Stimulated activated CD4-positive, alpha-beta T cell treated with anti-CD3 and anti-CD28 coated beads, Interleukin-1b, Interleukin-23, amount 100 ng/mL, for 24 hours (primary cell): ENCODE measurements at regions not wholly inside any gene's neighbourhood (a gene's known extent, or its start where the extent isn't known, plus 50 kb on each side); places are given as distances from the start of the nearest gene placed in this dataset.

ENCODE experiments used
- DNase-seq, 4 experiments: peaks; one replicate each; pipeline ENCODE4 v3.0.0-alpha.2; 2020; ENCODE audit warnings: low read depth in 4 of 4, low spot score in 1 of 4

- DNase-seq = no peak
These were observed 116.5 kb upstream of the IRF2BP2 start for GRCh38 chr1:234726359-234726943.

GRCh38 chr1:234725177-234726132 is 115.5 kb upstream of the IRF2BP2 start:
- DNase-seq = peak in 2 of 4 experiments; percentile 25 to 46

- no peak for DNase-seq
These were observed 114.7 kb upstream of the IRF2BP2 start for GRCh38 chr1:234724516-234725176.

- DNase-seq = peak in 3 of 4 experiments; percentile 57 to 75 (median 70)
These were observed 113.1 kb upstream of the IRF2BP2 start for GRCh38 chr1:234722904-234723720.

GRCh38 chr1:234722270-234722704 is 112.3 kb upstream of the IRF2BP2 start:
- no peak for DNase-seq

- no peak for DNase-seq
These were observed 111.7 kb upstream of the IRF2BP2 start for GRCh38 chr1:234721476-234722269.

- no peak for DNase-seq
These were observed 110.9 kb upstream of the IRF2BP2 start for GRCh38 chr1:234720709-234721441.

GRCh38 chr1:234719454-234720251 is 109.7 kb upstream of the IRF2BP2 start:
- DNase-seq = no peak

GRCh38 chr1:234718496-234719453 is 108.8 kb upstream of the IRF2BP2 start:
- DNase-seq = no peak

- no peak for DNase-seq
These were observed 107.0 kb upstream of the IRF2BP2 start for GRCh38 chr1:234716908-234717375.

- no peak for DNase-seq
These were observed 105.5 kb upstream of the IRF2BP2 start for GRCh38 chr1:234715252-234716014.

GRCh38 chr1:234713859-234714258 is 103.9 kb upstream of the IRF2BP2 start:
- no peak for DNase-seq

GRCh38 chr1:234713440-234713839 is 103.5 kb upstream of the IRF2BP2 start:
- DNase-seq = no peak

- DNase-seq = no peak
These were observed 102.9 kb upstream of the IRF2BP2 start for GRCh38 chr1:234712891-234713305.

- no peak for DNase-seq
These were observed 101.2 kb upstream of the IRF2BP2 start for GRCh38 chr1:234710936-234711724.

- no peak for DNase-seq
These were observed 100.4 kb upstream of the IRF2BP2 start for GRCh38 chr1:234710381-234710780.
